Spleen (tissue), 11 donors: ENCODE measurements at regions not wholly inside any gene's neighbourhood (a gene's known extent, or its start where the extent isn't known, plus 50 kb on each side); places are given as distances from the start of the nearest gene placed in this dataset.

ENCODE experiments used
- DNase-seq: peaks from one replicate; pipeline ENCODE4 v3.0.0-alpha.2; 2020
- H3K27ac ChIP-seq, 8 donors: fragments of 200-600 bp; sonication (generic) in 7 of 8; 1 replicate in 4 of 8; 2 replicates in 4 of 8; pipeline versions ENCODE4 v1.5.0 to v1.8.0; 2016 to 2021; ENCODE audit warnings: inconsistent platforms in 4 of 8, mild to moderate bottlenecking in 4 of 8, moderate library complexity in 1 of 8
- H3K27me3 ChIP-seq, 7 donors: fragments of 200-600 bp; sonication (generic) in 6 of 7; replicated peaks in 1 of 7; 1 replicate in 4 of 7; 2 replicates in 3 of 7; pipeline versions ENCODE4 v1.5.0 to v1.8.0; 2016 to 2021; ENCODE audit warnings: inconsistent platforms in 3 of 7, mild to moderate bottlenecking in 1 of 7
- H3K36me3 ChIP-seq, 6 donors: fragments of 200-600 bp; sonication (generic) in 5 of 6; 1 replicate in 4 of 6; 2 replicates in 2 of 6; pipeline versions ENCODE4 v1.5.0 to v1.8.0; 2016 to 2021; ENCODE audit warnings: inconsistent platforms in 2 of 6
- H3K4me1 ChIP-seq, 6 donors: fragments of 200-600 bp; sonication (generic) in 5 of 6; 1 replicate in 3 of 6; 2 replicates in 3 of 6; pipeline versions ENCODE4 v1.5.0 to v1.8.0; 2016 to 2021; ENCODE audit warnings: inconsistent platforms in 3 of 6
- H3K4me3 ChIP-seq, 8 donors: fragments of 200-600 bp; sonication (generic) in 7 of 8; 1 replicate in 4 of 8; 2 replicates in 4 of 8; pipeline versions ENCODE4 v1.5.0 to v1.8.0; 2016 to 2021; ENCODE audit warnings: inconsistent platforms in 4 of 8, mild to moderate bottlenecking in 4 of 8, moderate library complexity in 2 of 8
- H3K9me3 ChIP-seq, 8 donors: fragments of 200-600 bp; sonication (generic) in 7 of 8; 1 replicate in 4 of 8; 2 replicates in 4 of 8; pipeline versions ENCODE4 v1.5.0 to v1.8.0; 2016 to 2021; ENCODE audit warnings: inconsistent platforms in 4 of 8
- CTCF ChIP-seq, 11 experiments: fragments of 200-600 bp in 7 of 11; fragments of 450-650 bp in 4 of 11; sonication (generic) in 4 of 11; IDR thresholded peaks in 8 of 11; conservative IDR thresholded peaks in 3 of 11; 1 replicate in 7 of 11; 2 replicates in 4 of 11; pipeline versions ENCODE4 v1.4.0 to v1.8.0; 2016 to 2021; ENCODE audit warnings: antibody characterized with exemption in 11 of 11, inconsistent platforms in 4 of 11, mild to moderate bottlenecking in 1 of 11
- POLR2A ChIP-seq, 3 donors: fragments of 450-650 bp; IDR thresholded peaks; one replicate each; pipeline ENCODE4 v1.5.1; 2017; ENCODE audit warnings: antibody characterized with exemption in 3 of 3, mild to moderate bottlenecking in 1 of 3
- POLR2AphosphoS5 ChIP-seq, 3 donors: sonication (generic); formaldehyde crosslinking; IDR thresholded peaks; one replicate each; pipeline ENCODE4 v1.5.1; 2017; ENCODE audit warnings: antibody characterized with exemption in 3 of 3
- WGBS, 5 donors: extraction: QIAGEN DNeasy Blood & Tissue Kit in 3 of 5; methylation state at CpG; one replicate each; pipeline versions ENCODE4 v1.1.5 to v1.1.7; 2013 to 2018; 5-methylcytosine and 5-hydroxymethylcytosine counted together
- intact Hi-C: fragments of 100-400 bp; cut with DNase I; formaldehyde crosslinking; loops from one replicate; pipeline ENCODE4 v1.15.0; 2023; ENCODE audit warnings: low total_unique reads
- donor health status: healthy with polysubstance abuse.
- donor health status: DM: no; HTN: no; CAD: no; lungs with moderate emphysema.
- donor health status: DM: no; HTN: no; CAD: no.
- donor health status: Bipolar disorder and iron deficiency.
- donor health status: healthy.
- donor health status: DM: no; HTN: no; CAD: no.
- donor health status: DM: yes; HTN: yes; CAD: no.

- H3K27me3 ChIP-seq = no peaks in the 10 kb centered on the region
- H3K4me1 ChIP-seq = peaks cover 0 to 17% (median 7%) of the 10 kb centered on the region in 6 donors
- H3K36me3 ChIP-seq = no peaks in the 10 kb centered on the region
- no peak for TF ChIP-seq POLR2AphosphoS5 (IDR thresholded peaks at IDR 0.05)
- TF ChIP-seq POLR2A (IDR thresholded peaks at IDR 0.05) = no peak
- no peak for TF ChIP-seq CTCF (IDR thresholded peaks at IDR 0.05 in 8 of 11, conservative IDR thresholded peaks at IDR 0.05 in 3 of 11)
- no peak for DNase-seq
- H3K27ac ChIP-seq = peak overlapping the region in 6 of 8 donors; percentile 1 to 63 (median 28)
- H3K4me3 ChIP-seq = no peak overlapping the region
- no peaks in the 10 kb centered on the region for H3K9me3 ChIP-seq
- 45 to 57% (median 52%) methylated on average over 13 of the region's 13 CpGs for WGBS, 5 donors
- intact Hi-C loops = no loop called here
These were observed 546.7 kb upstream of the ID2 start for GRCh38 chr2:8134985-8135682.

GRCh38 chr2:8137801-8138200 is 544.1 kb upstream of the ID2 start:
- no peak for DNase-seq
- WGBS, 5 donors = 51 to 69% (median 66%) methylated on average over 7 of the region's 7 CpGs
- TF ChIP-seq POLR2A (IDR thresholded peaks at IDR 0.05) (no peak), CTCF (IDR thresholded peaks at IDR 0.05 in 8 of 11, conservative IDR thresholded peaks at IDR 0.05 in 3 of 11) (no peak), POLR2AphosphoS5 (IDR thresholded peaks at IDR 0.05) (no peak)
- peaks cover 0 to 17% (median 7%) of the 10 kb centered on the region in 6 donors for H3K4me1 ChIP-seq
- no peak overlapping the region for H3K4me3 ChIP-seq
- H3K9me3 ChIP-seq = no peaks in the 10 kb centered on the region
- intact Hi-C loops = no loop called here
- H3K27ac ChIP-seq = no peak overlapping the region
- H3K36me3 ChIP-seq = no peaks in the 10 kb centered on the region
- H3K27me3 ChIP-seq = no peaks in the 10 kb centered on the region

GRCh38 chr2:8138525-8138922 is 543.3 kb upstream of the ID2 start:
- TF ChIP-seq POLR2A (IDR thresholded peaks at IDR 0.05) = no peak
- no peak for TF ChIP-seq POLR2AphosphoS5 (IDR thresholded peaks at IDR 0.05)

GRCh38 chr2:8138923-8139667 is 542.8 kb upstream of the ID2 start:
- 73 to 92% (median 83%) methylated on average over 10 of the region's 10 CpGs for WGBS, 5 donors
- H3K36me3 ChIP-seq = no peaks in the 10 kb centered on the region
- H3K4me1 ChIP-seq = peaks cover 0 to 17% (median 7%) of the 10 kb centered on the region in 6 donors
- H3K27ac ChIP-seq = no peak overlapping the region
- no peak for DNase-seq
- H3K9me3 ChIP-seq = no peaks in the 10 kb centered on the region
- intact Hi-C loops = no loop called here
- no peak overlapping the region for H3K4me3 ChIP-seq
- TF ChIP-seq POLR2AphosphoS5 (IDR thresholded peaks at IDR 0.05) = no peak
- TF ChIP-seq POLR2A (IDR thresholded peaks at IDR 0.05) = no peak
- TF ChIP-seq CTCF (IDR thresholded peaks at IDR 0.05 in 8 of 11, conservative IDR thresholded peaks at IDR 0.05 in 3 of 11) = no peak
- H3K27me3 ChIP-seq = no peaks in the 10 kb centered on the region

More at GRCh38 chr2:8138525-8138922, 543.3 kb upstream of the ID2 start:
- intact Hi-C loops = no loop called here
- Histone ChIP-seq H3K27ac (no peak overlapping the region), H3K36me3 (no peaks in the 10 kb centered on the region), H3K4me3 (no peak overlapping the region), H3K4me1 (peaks cover 0 to 17% (median 7%) of the 10 kb centered on the region in 6 donors), H3K27me3 (no peaks in the 10 kb centered on the region), H3K9me3 (no peaks in the 10 kb centered on the region)
- DNase-seq = no peak
- 90 to 99% (median 96%) methylated on average over 3 of the region's 3 CpGs for WGBS, 5 donors
